ENCODE measurements at regions not wholly inside any gene's neighbourhood (a gene's known extent, or its start where the extent isn't known, plus 50 kb on each side); places are given as distances from the start of the nearest gene placed in this dataset.

GRCh38 chr4:33467291-33467690, 2747.1 kb downstream of the PCDH7 start:
- no peaks in the 10 kb centered on the region for H3K36me3 Mint-ChIP-seq (ENCODE audit: unreplicated experiment)
- H3K27me3 Mint-ChIP-seq (ENCODE audit: unreplicated experiment): no peaks in the 10 kb centered on the region
- no peak overlapping the region for H3K4me3 Mint-ChIP-seq (ENCODE audit: unreplicated experiment)
- no peaks in the 10 kb centered on the region for H3K4me1 Mint-ChIP-seq (ENCODE audit: unreplicated experiment)
- H3K9me3 Mint-ChIP-seq (ENCODE audit: unreplicated experiment): peaks cover 8% of the 10 kb centered on the region
- TF ChIP-seq CTCF (IDR thresholded peaks at IDR 0.05): no peak
- no peak overlapping the region for H3K27ac Mint-ChIP-seq (ENCODE audit: unreplicated experiment)
- DNase-seq (ENCODE audit: extremely low spot score, unreplicated experiment): no peak

- DNase-seq (ENCODE audit: extremely low spot score, unreplicated experiment): no peak
- H3K27me3 Mint-ChIP-seq (ENCODE audit: unreplicated experiment): no peaks in the 10 kb centered on the region
These were observed 2750.6 kb downstream of the PCDH7 start for GRCh38 chr4:33470805-33471204.

GRCh38 chr4:33477715-33478114, 2757.5 kb downstream of the PCDH7 start:
- DNase-seq (ENCODE audit: extremely low spot score, unreplicated experiment): no peak
- no peak overlapping the region for H3K27ac Mint-ChIP-seq (ENCODE audit: unreplicated experiment)
- no peak for TF ChIP-seq CTCF (IDR thresholded peaks at IDR 0.05)
- H3K27me3 Mint-ChIP-seq (ENCODE audit: unreplicated experiment): no peaks in the 10 kb centered on the region
- H3K4me3 Mint-ChIP-seq (ENCODE audit: unreplicated experiment): no peak overlapping the region
- no peaks in the 10 kb centered on the region for H3K9me3 Mint-ChIP-seq (ENCODE audit: unreplicated experiment)
- no peaks in the 10 kb centered on the region for H3K36me3 Mint-ChIP-seq (ENCODE audit: unreplicated experiment)
- no peaks in the 10 kb centered on the region for H3K4me1 Mint-ChIP-seq (ENCODE audit: unreplicated experiment)

More at GRCh38 chr4:33470805-33471204, 2750.6 kb downstream of the PCDH7 start:
- H3K9me3 Mint-ChIP-seq (ENCODE audit: unreplicated experiment): peaks cover 8% of the 10 kb centered on the region
- no peaks in the 10 kb centered on the region for H3K36me3 Mint-ChIP-seq (ENCODE audit: unreplicated experiment)
- no peak for TF ChIP-seq CTCF (IDR thresholded peaks at IDR 0.05)
- H3K27ac Mint-ChIP-seq (ENCODE audit: unreplicated experiment): no peak overlapping the region
- no peaks in the 10 kb centered on the region for H3K4me1 Mint-ChIP-seq (ENCODE audit: unreplicated experiment)
- no peak overlapping the region for H3K4me3 Mint-ChIP-seq (ENCODE audit: unreplicated experiment)

- Mint-ChIP-seq H3K4me1 (ENCODE audit: unreplicated experiment) (no peaks in the 10 kb centered on the region), H3K27me3 (ENCODE audit: unreplicated experiment) (no peaks in the 10 kb centered on the region), H3K36me3 (ENCODE audit: unreplicated experiment) (no peaks in the 10 kb centered on the region), H3K4me3 (ENCODE audit: unreplicated experiment) (no peak overlapping the region), H3K27ac (ENCODE audit: unreplicated experiment) (no peak overlapping the region), H3K9me3 (ENCODE audit: unreplicated experiment) (no peaks in the 10 kb centered on the region)
- DNase-seq (ENCODE audit: extremely low spot score, unreplicated experiment): no peak
- TF ChIP-seq CTCF (IDR thresholded peaks at IDR 0.05): no peak
These were observed 2761.5 kb downstream of the ARAP2 start for GRCh38 chr4:33482773-33483172.

- H3K27ac Mint-ChIP-seq (ENCODE audit: unreplicated experiment): no peak overlapping the region
- no peak for TF ChIP-seq CTCF (IDR thresholded peaks at IDR 0.05)
- no peaks in the 10 kb centered on the region for H3K36me3 Mint-ChIP-seq (ENCODE audit: unreplicated experiment)
- H3K27me3 Mint-ChIP-seq (ENCODE audit: unreplicated experiment): no peaks in the 10 kb centered on the region
- no peak overlapping the region for H3K4me3 Mint-ChIP-seq (ENCODE audit: unreplicated experiment)
- no peaks in the 10 kb centered on the region for H3K9me3 Mint-ChIP-seq (ENCODE audit: unreplicated experiment)
- H3K4me1 Mint-ChIP-seq (ENCODE audit: unreplicated experiment): no peaks in the 10 kb centered on the region
- no peak for DNase-seq (ENCODE audit: extremely low spot score, unreplicated experiment)
These were observed 2759.2 kb downstream of the ARAP2 start for GRCh38 chr4:33485111-33485510.
